ENCODE measurements at regions not wholly inside any gene's neighbourhood (a gene's known extent, or its start where the extent isn't known, plus 50 kb on each side); places are given as distances from the start of the nearest gene placed in this dataset.

GRCh38 chr7:110522061-110522760, 568.7 kb upstream of the LRRN3 start:
- no peak overlapping the region for H3K27ac ChIP-seq (replicated peaks in 1 of 4)

GRCh38 chr7:110522761-110523200, 568.1 kb upstream of the LRRN3 start:
- H3K27me3 ChIP-seq: no peaks in the 10 kb centered on the region

More at GRCh38 chr7:110522061-110522760, 568.7 kb upstream of the LRRN3 start:
- Histone ChIP-seq H3K9me3 (no peaks in the 10 kb centered on the region), H3K4me1 (no peaks in the 10 kb centered on the region), H3K27me3 (no peaks in the 10 kb centered on the region), H3K4me3 (no peak overlapping the region), H3K36me3 (no peaks in the 10 kb centered on the region)
- WGBS: 76% methylated on average over 5 of the region's 5 CpGs
- intact Hi-C loops (cut with DNase I): no loop called here
- TF ChIP-seq POLR2A (IDR thresholded peaks at IDR 0.05; ENCODE audit: low read depth): no peak
- TF ChIP-seq POLR2AphosphoS5 (IDR thresholded peaks at IDR 0.05): no peak
- TF ChIP-seq EP300 (IDR thresholded peaks at IDR 0.05): no peak
- no peak for TF ChIP-seq CTCF (IDR thresholded peaks at IDR 0.05)
- DNase-seq (ENCODE audit: extremely low spot score): no peak

DNA sequence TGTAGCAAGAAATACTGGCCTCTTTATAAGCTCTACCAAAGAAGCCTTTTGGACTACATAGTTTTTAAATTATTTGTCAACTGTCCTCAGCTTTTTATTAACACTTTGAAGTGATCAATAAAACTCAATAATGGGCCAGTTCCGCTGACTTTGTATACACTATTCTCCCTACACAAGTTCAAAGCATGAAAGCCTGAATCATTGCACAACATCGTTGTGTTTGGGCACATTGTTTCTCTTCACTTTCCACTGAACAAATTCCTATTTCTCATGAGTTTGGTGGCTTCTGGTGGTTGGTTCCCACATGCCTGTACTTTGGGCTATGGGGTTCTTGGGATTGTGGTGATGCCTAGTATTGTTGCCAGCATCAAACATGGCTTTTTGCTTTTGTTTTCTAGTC, 561.8 kb upstream of the LRRN3 start:
- intact Hi-C loops (cut with DNase I): no loop called here
- TF ChIP-seq CTCF (IDR thresholded peaks at IDR 0.05): no peak
- no peak for TF ChIP-seq POLR2AphosphoS5 (IDR thresholded peaks at IDR 0.05)
- no peak for TF ChIP-seq POLR2A (IDR thresholded peaks at IDR 0.05; ENCODE audit: low read depth)
- TF ChIP-seq EP300 (IDR thresholded peaks at IDR 0.05): no peak
- 89% methylated on average over 2 of the region's 2 CpGs for WGBS

More at GRCh38 chr7:110522761-110523200, 568.1 kb upstream of the LRRN3 start:
- 67% methylated on average over 3 of the region's 3 CpGs for WGBS
- Histone ChIP-seq H3K9me3 (no peaks in the 10 kb centered on the region), H3K4me3 (no peak overlapping the region), H3K36me3 (no peaks in the 10 kb centered on the region), H3K27ac (replicated peaks in 1 of 4) (no peak overlapping the region), H3K4me1 (no peaks in the 10 kb centered on the region)
- intact Hi-C loops (cut with DNase I): no loop called here
- no peak for DNase-seq (ENCODE audit: extremely low spot score)
- no peak for TF ChIP-seq POLR2AphosphoS5 (IDR thresholded peaks at IDR 0.05)
- no peak for TF ChIP-seq CTCF (IDR thresholded peaks at IDR 0.05)
- TF ChIP-seq EP300 (IDR thresholded peaks at IDR 0.05): no peak
- TF ChIP-seq POLR2A (IDR thresholded peaks at IDR 0.05; ENCODE audit: low read depth): no peak

GRCh38 chr7:110531186-110531585, 559.7 kb upstream of the LRRN3 start:
- Histone ChIP-seq H3K36me3 (no peaks in the 10 kb centered on the region), H3K27ac (replicated peaks in 1 of 4) (no peak overlapping the region), H3K27me3 (no peaks in the 10 kb centered on the region), H3K4me1 (peaks cover 0 to 7% (median 5%) of the 10 kb centered on the region in 4 donors), H3K4me3 (no peak overlapping the region), H3K9me3 (no peaks in the 10 kb centered on the region)
- DNase-seq (ENCODE audit: extremely low spot score): no peak
- TF ChIP-seq EP300 (IDR thresholded peaks at IDR 0.05) (no peak), POLR2A (IDR thresholded peaks at IDR 0.05; ENCODE audit: low read depth) (no peak), POLR2AphosphoS5 (IDR thresholded peaks at IDR 0.05) (no peak), CTCF (IDR thresholded peaks at IDR 0.05) (no peak)
- intact Hi-C loops (cut with DNase I): no loop called here

More for the DNA sequence above, 561.8 kb upstream of the LRRN3 start:
- H3K9me3 ChIP-seq: no peaks in the 10 kb centered on the region
- DNase-seq (ENCODE audit: extremely low spot score): no peak
- H3K27me3 ChIP-seq: no peaks in the 10 kb centered on the region
- H3K4me3 ChIP-seq: no peak overlapping the region
- peaks cover 0 to under 1% (median under 1%) of the 10 kb centered on the region in 4 donors for H3K4me1 ChIP-seq
- no peaks in the 10 kb centered on the region for H3K36me3 ChIP-seq
- no peak overlapping the region for H3K27ac ChIP-seq (replicated peaks in 1 of 4)

Measured in esophagus muscularis mucosa (tissue), 4 donors.